ENCODE measurements at regions not wholly inside any gene's neighbourhood (a gene's known extent, or its start where the extent isn't known, plus 50 kb on each side); places are given as distances from the start of the nearest gene placed in this dataset.
A peak's percentile ranks its signal among the peaks of the same experiment; 100 is the strongest.

- peak overlapping the region; percentile 56 for H3K4me3 ChIP-seq (ENCODE audit: low read depth, low read length)
- ChIA-PET CTCF (interaction anchor here (0.9 to 7.9 kb wide), 5 partner anchors 11 to 169 kb away, joined by 3 to 287 read pairs (median 30); no protein-coding TSS in a partner anchor), POLR2A (interaction anchor here (1.5 kb wide), 1 partner anchor 192 kb away, joined by 3 read pairs; no protein-coding TSS in a partner anchor)
- TF ChIP-seq, protein P1, sequence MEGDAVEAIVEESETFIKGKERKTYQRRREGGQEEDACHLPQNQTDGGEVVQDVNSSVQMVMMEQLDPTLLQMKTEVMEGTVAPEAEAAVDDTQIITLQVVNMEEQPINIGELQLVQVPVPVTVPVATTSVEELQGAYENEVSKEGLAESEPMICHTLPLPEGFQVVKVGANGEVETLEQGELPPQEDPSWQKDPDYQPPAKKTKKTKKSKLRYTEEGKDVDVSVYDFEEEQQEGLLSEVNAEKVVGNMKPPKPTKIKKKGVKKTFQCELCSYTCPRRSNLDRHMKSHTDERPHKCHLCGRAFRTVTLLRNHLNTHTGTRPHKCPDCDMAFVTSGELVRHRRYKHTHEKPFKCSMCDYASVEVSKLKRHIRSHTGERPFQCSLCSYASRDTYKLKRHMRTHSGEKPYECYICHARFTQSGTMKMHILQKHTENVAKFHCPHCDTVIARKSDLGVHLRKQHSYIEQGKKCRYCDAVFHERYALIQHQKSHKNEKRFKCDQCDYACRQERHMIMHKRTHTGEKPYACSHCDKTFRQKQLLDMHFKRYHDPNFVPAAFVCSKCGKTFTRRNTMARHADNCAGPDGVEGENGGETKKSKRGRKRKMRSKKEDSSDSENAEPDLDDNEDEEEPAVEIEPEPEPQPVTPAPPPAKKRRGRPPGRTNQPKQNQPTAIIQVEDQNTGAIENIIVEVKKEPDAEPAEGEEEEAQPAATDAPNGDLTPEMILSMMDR (IDR thresholded peaks at IDR 0.05; ENCODE audit: insufficient read depth, low read length, missing control alignments), result no peak
- DNase-seq (ENCODE audit: low read depth, low spot score), result no peak
Observed at GRCh38 chr3:107432013-107432515, 54.8 kb downstream of the CCDC54 start.

DNA sequence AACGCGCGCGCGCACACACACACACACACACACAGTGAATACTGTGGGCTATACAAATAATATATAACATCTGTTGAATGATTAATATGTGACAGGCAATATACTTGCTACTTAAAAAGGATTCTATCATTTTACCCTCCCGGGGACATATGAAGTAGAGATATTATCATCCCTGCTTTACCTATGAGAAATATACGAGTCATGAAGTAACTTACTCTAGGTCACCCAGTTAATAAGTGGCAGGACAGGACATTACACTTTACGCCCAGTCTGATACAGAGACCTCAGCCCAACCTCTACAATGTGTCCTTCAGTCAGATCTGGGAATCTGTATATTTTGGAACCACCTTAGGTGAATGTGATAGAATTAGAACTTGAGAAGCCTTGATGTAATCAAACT, 55.4 kb downstream of the CCDC54 start:
- no peak overlapping the region for H3K4me3 ChIP-seq (ENCODE audit: low read depth, low read length)
- DNase-seq (ENCODE audit: low read depth, low spot score), result no peak
- POLR2A ChIA-PET, result no interaction called here
- TF ChIP-seq, protein P1 (IDR thresholded peaks at IDR 0.05; ENCODE audit: insufficient read depth, low read length, missing control alignments), result no peak
- CTCF ChIA-PET, result interaction anchor here (0.9 to 7.9 kb wide), 4 partner anchors 12 to 169 kb away, joined by 3 to 287 read pairs (median 60); no protein-coding TSS in a partner anchor

DNA sequence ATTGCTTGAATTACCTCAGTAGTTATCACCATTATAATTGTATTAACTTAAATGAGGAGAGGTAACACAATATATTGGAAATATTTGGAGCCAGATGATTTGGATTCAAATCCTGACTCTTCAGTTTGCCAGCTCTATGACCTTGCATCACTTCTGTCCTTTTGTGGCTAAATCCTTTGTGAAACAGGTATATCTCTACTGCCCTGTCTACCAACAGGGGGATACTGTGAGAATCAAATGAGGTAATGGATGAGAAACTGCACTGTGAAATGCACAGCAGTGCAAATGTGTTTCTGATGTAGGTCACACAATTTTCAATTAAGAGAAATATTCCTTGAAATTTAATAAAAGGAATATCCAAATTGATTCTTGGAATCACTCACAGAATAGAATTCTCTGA, 58.8 kb downstream of the CCDC54 start:
- DNase-seq (ENCODE audit: low read depth, low spot score), result no peak
- POLR2A ChIA-PET, result no interaction called here
- H3K4me3 ChIP-seq (ENCODE audit: low read depth, low read length), result no peak overlapping the region
- TF ChIP-seq, protein P1 (IDR thresholded peaks at IDR 0.05; ENCODE audit: insufficient read depth, low read length, missing control alignments), result no peak
- CTCF ChIA-PET, result interaction anchor here (1.0 to 4.6 kb wide), 3 partner anchors 14 to 164 kb away, joined by 3 to 18 read pairs (median 4); no protein-coding TSS in a partner anchor

GRCh38 chr3:107438671-107439070, 61.4 kb downstream of the CCDC54 start:
- no peak for DNase-seq (ENCODE audit: low read depth, low spot score)
- TF ChIP-seq, protein P1 (IDR thresholded peaks at IDR 0.05; ENCODE audit: insufficient read depth, low read length, missing control alignments), result no peak
- ChIA-PET CTCF (interaction anchor here (1.8 to 1.9 kb wide), 2 partner anchors 8 to 17 kb away, joined by 7 to 9 read pairs; no protein-coding TSS in a partner anchor), POLR2A (no interaction called here)
- no peak overlapping the region for H3K4me3 ChIP-seq (ENCODE audit: low read depth, low read length)

- TF ChIP-seq, protein P1 (IDR thresholded peaks at IDR 0.05; ENCODE audit: insufficient read depth, low read length, missing control alignments), result no peak
- ChIA-PET CTCF (no interaction called here), POLR2A (no interaction called here)
- H3K4me3 ChIP-seq (ENCODE audit: low read depth, low read length), result no peak overlapping the region
- DNase-seq (ENCODE audit: low read depth, low spot score), result no peak
Observed at GRCh38 chr3:107441617-107442016, 64.4 kb downstream of the CCDC54 start.

DNA sequence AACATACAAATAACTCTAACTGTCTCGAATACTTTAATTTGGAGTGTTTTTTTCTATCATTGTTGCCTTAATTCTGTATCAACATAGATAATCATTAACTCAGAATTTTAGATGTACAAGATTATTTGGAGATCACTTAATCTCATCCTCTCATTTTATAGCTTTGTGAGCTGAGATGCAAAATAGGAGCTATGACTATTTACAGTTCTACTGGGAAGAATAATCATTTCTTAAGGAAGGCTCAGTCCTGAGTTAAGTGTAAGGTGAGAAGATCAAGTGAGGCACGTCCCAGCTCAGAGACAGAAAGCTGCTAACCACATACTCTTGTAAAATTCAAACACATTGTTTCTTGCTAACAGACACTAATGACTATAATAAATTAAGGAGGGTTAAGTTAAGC, 66.2 kb downstream of the CCDC54 start:
- no peak for DNase-seq (ENCODE audit: low read depth, low spot score)
- TF ChIP-seq, protein P1 (IDR thresholded peaks at IDR 0.05; ENCODE audit: insufficient read depth, low read length, missing control alignments), result no peak
- no peak overlapping the region for H3K4me3 ChIP-seq (ENCODE audit: low read depth, low read length)
- ChIA-PET CTCF (interaction anchor here (0.7 to 3.0 kb wide), 3 partner anchors 9 to 22 kb away, joined by 3 to 14 read pairs (median 4); no protein-coding TSS in a partner anchor), POLR2A (no interaction called here)
